Ovary (tissue), 3 donors: ENCODE measurements at regions not wholly inside any gene's neighbourhood (a gene's known extent, or its start where the extent isn't known, plus 50 kb on each side); places are given as distances from the start of the nearest gene placed in this dataset.

Experiments
- CTCF ChIP-seq, 3 donors: fragments of 450-650 bp in 2 of 3; fragments of 200-600 bp in 1 of 3; IDR thresholded peaks; one replicate each; pipeline versions ENCODE4 v1.5.1 to v1.8.0; 2016 to 2022; ENCODE audit warnings: antibody characterized with exemption in 3 of 3, mild to moderate bottlenecking in 1 of 3
- EP300 ChIP-seq: sonication (generic); formaldehyde crosslinking; IDR thresholded peaks from one replicate; pipeline ENCODE4 v1.6.1; 2017; ENCODE audit warnings: antibody characterized with exemption
- POLR2A ChIP-seq: fragments of 450-650 bp; IDR thresholded peaks from one replicate; pipeline ENCODE4 v1.6.1; 2017; ENCODE audit warnings: antibody characterized with exemption, mild to moderate bottlenecking, moderate library complexity
- donor health status: DM: no; HTN: no; CAD: no.

- no peak for TF ChIP-seq CTCF (IDR thresholded peaks at IDR 0.05)
- TF ChIP-seq EP300: no peak
- no peak for TF ChIP-seq POLR2A
Observed at GRCh38 chr12:124721501-124722162, 142.0 kb downstream of the SCARB1 start.
